CD4-positive, alpha-beta T cell treated with Interleukin-4 for 4 hours (primary cell): ENCODE measurements at regions not wholly inside any gene's neighbourhood (a gene's known extent, or its start where the extent isn't known, plus 50 kb on each side); places are given as distances from the start of the nearest gene placed in this dataset.
A peak's percentile ranks its signal among the peaks of the same experiment; 100 is the strongest.

ENCODE experiments used
- DNase-seq: peaks from one replicate; pipeline ENCODE4 v3.0.0-alpha.2; 2020

- no peak for DNase-seq
These were observed 94.9 kb upstream of the TRIM2 start for GRCh38 chr4:153109296-153109849.

DNA sequence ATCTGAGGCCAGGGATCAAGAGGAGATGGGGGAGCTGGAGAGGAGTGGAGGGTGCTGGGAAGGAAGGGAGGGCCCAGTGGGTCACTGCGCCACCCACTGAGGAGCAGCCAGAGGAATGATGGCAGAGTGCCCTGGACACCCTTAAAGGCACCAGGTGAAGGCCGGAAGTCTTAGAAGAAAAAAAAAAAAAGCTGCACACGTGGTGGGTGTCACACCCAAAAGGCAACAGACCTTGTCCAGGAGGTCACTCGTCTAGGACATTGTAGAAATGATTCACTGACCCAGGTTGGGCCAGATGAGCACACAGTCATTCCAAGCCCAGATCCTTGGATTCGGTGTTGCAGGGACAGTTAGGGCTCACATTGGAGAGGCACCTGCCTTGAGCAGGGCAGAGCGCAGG, 93.5 kb upstream of the TRIM2 start:
- DNase-seq, result no peak

- DNase-seq, result no peak
These were observed 92.7 kb upstream of the TRIM2 start for GRCh38 chr4:153111426-153112040.

- no peak for DNase-seq
These were observed 92.2 kb upstream of the TRIM2 start for GRCh38 chr4:153112041-153112441.

DNA sequence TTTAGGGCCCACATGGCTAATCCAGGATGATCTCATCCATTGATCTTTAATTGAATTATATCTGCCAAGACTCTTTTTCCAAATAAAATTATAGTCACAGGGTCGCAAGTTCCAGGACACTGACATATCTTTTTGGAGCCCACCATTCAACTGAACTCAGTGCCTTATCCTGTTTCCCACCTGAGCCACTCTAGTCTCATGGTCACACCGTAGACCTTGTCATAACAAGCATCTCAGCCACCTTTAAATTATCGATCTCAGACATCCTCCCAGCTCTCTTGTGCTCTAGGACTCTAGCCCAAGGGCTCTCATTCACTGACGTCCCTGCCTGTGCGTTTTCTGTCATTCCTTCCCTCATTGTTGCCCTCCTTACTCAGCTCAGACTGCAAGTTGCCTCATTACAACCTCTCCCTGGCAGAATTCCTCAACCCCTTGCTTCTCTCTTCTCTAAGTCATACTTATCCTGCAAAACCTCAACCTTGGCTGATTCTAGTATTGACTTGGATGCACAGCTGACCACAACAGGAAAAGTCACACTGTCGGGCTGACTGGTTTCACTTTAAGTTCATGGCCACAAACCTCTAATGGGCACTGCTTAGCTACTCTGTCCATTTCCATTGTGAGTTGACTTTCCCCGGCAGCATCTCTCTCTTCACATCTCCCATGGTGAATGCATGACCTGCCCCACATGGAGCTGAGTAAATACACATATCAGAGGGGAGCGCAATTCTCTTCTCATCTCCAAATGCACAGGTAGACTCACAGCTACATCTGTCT, 91.0 kb upstream of the TRIM2 start:
- no peak for DNase-seq

DNA sequence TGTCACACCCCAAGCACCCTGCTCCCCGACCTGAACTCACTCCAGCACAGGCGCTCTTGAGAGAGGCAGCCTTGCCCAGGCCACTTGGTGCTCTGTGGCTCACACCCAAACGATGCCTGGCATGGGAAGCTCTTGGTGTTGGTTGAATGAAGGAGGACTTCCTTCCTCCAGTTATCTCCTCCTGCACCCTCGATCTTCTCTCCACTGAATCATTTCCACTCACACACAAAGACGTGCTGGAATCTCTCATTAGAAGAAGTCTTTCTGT, 90.5 kb upstream of the TRIM2 start:
- no peak for DNase-seq

DNA sequence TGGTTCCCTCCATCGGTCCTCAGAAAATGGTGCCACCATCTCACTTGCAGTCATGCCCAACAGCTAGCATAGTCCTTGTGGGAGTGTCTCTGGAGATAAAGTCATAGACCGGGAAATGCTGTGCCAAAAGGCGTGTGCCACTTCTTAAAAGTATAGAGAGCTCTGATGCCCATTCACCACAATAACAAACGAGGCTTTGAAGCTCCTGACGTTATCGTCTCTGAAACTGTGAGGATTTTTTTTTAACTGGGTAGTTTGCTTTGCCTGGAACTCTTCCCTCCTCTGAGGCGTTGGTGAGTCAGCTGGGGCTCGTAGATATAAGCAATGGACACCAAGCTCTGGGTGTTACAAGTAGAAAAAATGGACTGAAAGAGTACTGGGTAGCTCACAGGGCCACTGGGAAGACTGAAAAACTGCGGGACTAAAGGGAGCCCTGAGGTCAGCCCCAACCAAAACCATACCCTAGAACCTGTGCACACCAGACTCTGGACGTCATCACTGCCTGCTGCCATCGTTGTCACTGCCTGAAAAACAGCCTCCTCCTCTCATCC, 89.4 kb upstream of the TRIM2 start:
- peak; percentile 70 for DNase-seq

- DNase-seq, result peak; percentile 82
These were observed 88.6 kb upstream of the TRIM2 start for GRCh38 chr4:153115322-153116290.

- peak; percentile 11 for DNase-seq
These were observed 88.0 kb upstream of the TRIM2 start for GRCh38 chr4:153116291-153116680.

- no peak for DNase-seq
These were observed 87.4 kb upstream of the TRIM2 start for GRCh38 chr4:153116801-153117200.

DNA sequence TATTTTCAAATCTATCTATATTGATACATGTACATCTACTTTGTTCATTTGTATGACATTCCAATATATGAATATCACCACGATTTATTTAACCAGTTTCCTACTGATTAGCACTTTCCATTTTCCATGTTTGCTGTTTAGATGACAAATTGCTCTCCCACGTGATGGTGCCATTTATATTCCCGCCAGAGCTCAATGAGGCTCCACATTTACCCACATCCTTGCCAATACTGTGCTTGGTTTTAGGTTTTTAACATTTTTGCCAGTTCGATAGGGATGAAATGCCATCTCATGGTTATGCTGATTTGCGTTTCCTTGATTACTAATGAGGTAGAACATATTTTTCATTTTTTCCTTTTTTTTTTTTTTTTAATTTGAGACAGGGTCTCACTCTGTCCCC, 86.7 kb upstream of the TRIM2 start:
- DNase-seq, result no peak

DNA sequence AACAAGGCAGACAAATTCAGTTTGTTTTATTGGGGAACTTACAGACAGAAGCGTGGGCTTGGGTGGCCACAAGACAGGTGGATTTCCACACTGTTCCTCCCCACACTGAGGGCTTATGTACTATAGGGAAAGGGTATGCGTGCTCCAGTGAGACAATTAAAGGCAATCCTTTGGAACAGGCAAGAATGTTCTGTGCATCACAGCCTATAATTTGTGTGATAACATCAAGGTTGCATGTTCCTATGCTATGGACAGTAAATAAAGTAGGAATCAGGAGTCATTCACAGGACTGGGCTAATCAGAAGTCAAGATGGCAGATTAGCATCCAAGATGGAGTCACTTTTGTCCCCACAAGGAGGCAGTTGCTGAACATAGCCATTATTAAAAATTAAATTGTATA, 84.6 kb upstream of the TRIM2 start:
- DNase-seq, result no peak

DNA sequence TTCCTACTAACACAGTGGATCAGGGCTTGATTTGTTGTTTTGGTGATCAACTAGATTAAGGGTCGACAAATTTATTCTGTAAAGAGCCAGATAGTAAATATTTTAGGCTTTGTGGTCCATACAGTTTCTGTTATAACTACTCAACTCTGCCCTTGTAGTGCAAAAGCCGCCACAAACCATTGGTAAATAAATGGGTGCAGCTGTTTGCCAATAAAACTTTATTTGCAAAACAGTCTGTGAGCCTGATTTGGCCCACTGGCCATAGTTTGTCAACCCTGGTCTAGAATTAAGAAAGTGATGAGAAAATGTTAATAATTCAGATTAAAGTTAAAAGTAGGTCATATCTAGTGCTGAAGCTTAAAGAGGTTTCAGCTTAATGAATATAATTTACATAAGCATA, 84.0 kb upstream of the TRIM2 start:
- no peak for DNase-seq

- DNase-seq, result no peak
These were observed 81.4 kb upstream of the TRIM2 start for GRCh38 chr4:153122855-153123254.

GRCh38 chr4:153126137-153126536, 78.1 kb upstream of the TRIM2 start:
- DNase-seq, result no peak

DNA sequence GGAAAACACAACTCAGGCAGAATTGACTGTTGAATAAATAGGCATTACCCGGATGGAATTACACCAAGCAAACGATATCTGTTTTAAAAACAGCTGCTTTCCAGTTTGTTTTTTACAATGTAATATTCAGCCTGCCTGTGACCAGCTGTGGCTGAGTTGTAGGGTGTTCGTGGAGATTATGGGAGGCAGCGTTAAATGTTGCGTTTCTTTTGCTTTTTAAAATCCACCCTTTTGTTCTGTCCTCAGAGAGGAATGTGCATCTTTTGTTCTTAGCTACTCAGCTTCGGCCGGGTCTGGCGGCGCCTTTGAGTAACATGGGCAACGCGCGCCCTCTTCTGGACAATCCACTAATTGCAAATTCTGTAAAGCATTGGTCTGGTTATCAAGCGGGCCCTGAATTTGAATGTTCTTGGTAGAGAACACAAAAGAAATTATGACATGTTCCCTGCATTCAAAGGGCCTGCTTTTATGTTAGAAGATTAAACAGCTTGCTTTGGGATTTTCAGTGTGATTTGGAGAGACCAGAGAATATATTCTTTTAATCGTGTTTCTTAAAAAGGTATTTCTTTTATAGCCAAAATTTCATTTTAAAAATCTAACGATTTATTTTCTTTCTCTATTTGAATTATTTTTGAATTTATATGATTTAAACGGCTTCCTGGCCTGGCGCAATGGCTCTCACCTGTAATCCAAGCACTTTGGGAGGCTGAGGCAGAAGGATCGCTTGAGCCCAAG, 76.3 kb upstream of the TRIM2 start:
- peak; percentile 79 for DNase-seq

DNA sequence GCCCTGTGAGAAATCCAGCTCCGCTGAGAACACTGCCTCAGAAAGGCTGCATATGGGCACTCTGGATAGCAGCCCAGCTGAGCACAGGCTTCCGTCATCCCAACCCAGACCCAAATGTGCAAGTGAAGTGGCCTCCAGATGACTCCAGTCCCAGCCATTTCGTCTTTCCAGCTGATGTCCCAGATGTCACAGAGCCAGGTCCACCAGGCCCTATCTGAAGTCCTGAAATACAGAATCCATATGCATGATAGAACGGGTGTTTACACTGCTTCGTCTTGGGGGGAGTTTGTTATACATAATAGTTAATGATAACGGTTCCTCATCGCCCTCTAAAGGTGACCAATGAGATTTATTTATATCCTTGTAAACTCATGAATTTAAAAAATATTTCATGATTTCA, 72.6 kb upstream of the TRIM2 start:
- no peak for DNase-seq

DNA sequence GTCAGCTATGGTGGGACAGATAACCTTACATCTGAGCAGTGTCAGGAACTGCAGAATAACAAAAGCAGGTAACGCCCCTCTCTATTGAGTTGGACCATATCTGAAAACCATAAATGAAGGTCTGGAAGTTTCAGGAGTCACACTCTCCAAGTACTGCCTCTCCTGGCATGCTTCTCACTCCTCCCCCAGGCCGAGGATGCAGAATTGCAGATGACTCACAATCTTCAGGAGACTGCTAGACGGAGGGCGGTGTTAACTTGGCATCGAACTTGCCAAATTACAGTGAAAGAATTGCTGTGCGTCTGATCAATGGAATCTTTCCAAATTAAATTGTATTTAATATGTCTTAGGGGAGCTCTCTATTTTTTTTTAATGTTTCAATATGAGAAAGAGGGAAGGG, 67.1 kb upstream of the TRIM2 start:
- no peak for DNase-seq

- DNase-seq, result no peak
These were observed 66.3 kb upstream of the TRIM2 start for GRCh38 chr4:153137677-153138630.

DNA sequence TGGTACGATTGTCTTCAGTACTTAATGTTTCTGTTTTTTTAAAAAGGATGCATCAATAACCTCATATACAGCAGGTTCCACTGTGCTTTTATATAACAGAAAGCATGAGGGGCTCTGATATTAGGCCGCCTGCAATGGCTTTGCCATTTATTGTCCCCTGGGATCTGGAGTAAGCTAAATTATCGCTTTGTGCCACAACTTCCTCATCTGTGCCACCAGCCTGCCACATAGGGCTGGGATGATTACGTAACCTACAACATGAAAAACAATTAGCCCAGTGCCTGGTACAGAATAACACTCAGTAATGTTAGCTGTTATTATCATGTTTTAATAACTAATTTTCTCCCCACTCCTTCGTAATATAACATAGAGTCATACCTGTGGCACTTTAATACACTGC, 65.5 kb upstream of the TRIM2 start:
- no peak for DNase-seq

- DNase-seq, result no peak
These were observed 63.9 kb upstream of the TRIM2 start for GRCh38 chr4:153140294-153140693.
